ENCODE measurements at regions not wholly inside any gene's neighbourhood (a gene's known extent, or its start where the extent isn't known, plus 50 kb on each side); places are given as distances from the start of the nearest gene placed in this dataset.

GRCh38 chr20:52684176-52684575 lies 288.0 kb upstream of the TSHZ2 start:
- Histone ChIP-seq H3K27ac (ENCODE audit: low read length) (no peak overlapping the region), H4K20me1 (ENCODE audit: insufficient read depth, low read length) (no peaks in the 10 kb centered on the region), H2AFZ (ENCODE audit: low read depth, low read length) (no peak overlapping the region), H3K9me3 (ENCODE audit: insufficient read depth, low read length, severe bottlenecking) (no peaks in the 10 kb centered on the region), H3K9ac (ENCODE audit: low read depth, low read length) (no peak overlapping the region), H3K4me3 (ENCODE audit: low read depth in 1 of 2, low read length in 2 of 2) (no peak overlapping the region), H3K4me2 (ENCODE audit: insufficient read depth, low read length) (no peak overlapping the region), H3K79me2 (ENCODE audit: insufficient read depth, low read length) (no peaks in the 10 kb centered on the region), H3K36me3 (ENCODE audit: insufficient read depth, low read length) (no peaks in the 10 kb centered on the region), H3K27me3 (ENCODE audit: insufficient read depth, low read length, poor library complexity) (peaks cover 16% of the 10 kb centered on the region), H3K4me1 (ENCODE audit: insufficient read depth, low read length) (no peaks in the 10 kb centered on the region)
- TF ChIP-seq, protein P1, sequence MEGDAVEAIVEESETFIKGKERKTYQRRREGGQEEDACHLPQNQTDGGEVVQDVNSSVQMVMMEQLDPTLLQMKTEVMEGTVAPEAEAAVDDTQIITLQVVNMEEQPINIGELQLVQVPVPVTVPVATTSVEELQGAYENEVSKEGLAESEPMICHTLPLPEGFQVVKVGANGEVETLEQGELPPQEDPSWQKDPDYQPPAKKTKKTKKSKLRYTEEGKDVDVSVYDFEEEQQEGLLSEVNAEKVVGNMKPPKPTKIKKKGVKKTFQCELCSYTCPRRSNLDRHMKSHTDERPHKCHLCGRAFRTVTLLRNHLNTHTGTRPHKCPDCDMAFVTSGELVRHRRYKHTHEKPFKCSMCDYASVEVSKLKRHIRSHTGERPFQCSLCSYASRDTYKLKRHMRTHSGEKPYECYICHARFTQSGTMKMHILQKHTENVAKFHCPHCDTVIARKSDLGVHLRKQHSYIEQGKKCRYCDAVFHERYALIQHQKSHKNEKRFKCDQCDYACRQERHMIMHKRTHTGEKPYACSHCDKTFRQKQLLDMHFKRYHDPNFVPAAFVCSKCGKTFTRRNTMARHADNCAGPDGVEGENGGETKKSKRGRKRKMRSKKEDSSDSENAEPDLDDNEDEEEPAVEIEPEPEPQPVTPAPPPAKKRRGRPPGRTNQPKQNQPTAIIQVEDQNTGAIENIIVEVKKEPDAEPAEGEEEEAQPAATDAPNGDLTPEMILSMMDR (IDR thresholded peaks at IDR 0.05; ENCODE audit: borderline replicate concordance, extremely low read depth, low read length, poor library complexity, severe bottlenecking), result no peak
- TF ChIP-seq EZH2 (IDR thresholded peaks at IDR 0.05; ENCODE audit: borderline replicate concordance, low read depth, low read length, severe bottlenecking), result no peak
- ATAC-seq (ENCODE audit: insufficient read depth, low read depth) (no peak), DNase-seq (no peak)

GRCh38 chr20:52683761-52684160 lies 288.4 kb upstream of the TSHZ2 start:
- no peaks in the 10 kb centered on the region for H3K36me3 ChIP-seq (ENCODE audit: insufficient read depth, low read length)
- no peak overlapping the region for H2AFZ ChIP-seq (ENCODE audit: low read depth, low read length)
- no peak overlapping the region for H3K27ac ChIP-seq (ENCODE audit: low read length)
- H3K79me2 ChIP-seq (ENCODE audit: insufficient read depth, low read length), result no peaks in the 10 kb centered on the region
- H3K9me3 ChIP-seq (ENCODE audit: insufficient read depth, low read length, severe bottlenecking), result no peaks in the 10 kb centered on the region
- peaks cover 20% of the 10 kb centered on the region for H3K27me3 ChIP-seq (ENCODE audit: insufficient read depth, low read length, poor library complexity)
- no peaks in the 10 kb centered on the region for H4K20me1 ChIP-seq (ENCODE audit: insufficient read depth, low read length)
- no peak overlapping the region for H3K4me2 ChIP-seq (ENCODE audit: insufficient read depth, low read length)
- TF ChIP-seq, protein P1 (IDR thresholded peaks at IDR 0.05; ENCODE audit: borderline replicate concordance, extremely low read depth, low read length, poor library complexity, severe bottlenecking), result no peak
- no peak for TF ChIP-seq EZH2 (IDR thresholded peaks at IDR 0.05; ENCODE audit: borderline replicate concordance, low read depth, low read length, severe bottlenecking)
- H3K4me3 ChIP-seq (ENCODE audit: low read depth in 1 of 2, low read length in 2 of 2), result no peak overlapping the region
- ATAC-seq (ENCODE audit: insufficient read depth, low read depth), result no peak
- H3K4me1 ChIP-seq (ENCODE audit: insufficient read depth, low read length), result no peaks in the 10 kb centered on the region
- no peak overlapping the region for H3K9ac ChIP-seq (ENCODE audit: low read depth, low read length)
- no peak for DNase-seq

DNA sequence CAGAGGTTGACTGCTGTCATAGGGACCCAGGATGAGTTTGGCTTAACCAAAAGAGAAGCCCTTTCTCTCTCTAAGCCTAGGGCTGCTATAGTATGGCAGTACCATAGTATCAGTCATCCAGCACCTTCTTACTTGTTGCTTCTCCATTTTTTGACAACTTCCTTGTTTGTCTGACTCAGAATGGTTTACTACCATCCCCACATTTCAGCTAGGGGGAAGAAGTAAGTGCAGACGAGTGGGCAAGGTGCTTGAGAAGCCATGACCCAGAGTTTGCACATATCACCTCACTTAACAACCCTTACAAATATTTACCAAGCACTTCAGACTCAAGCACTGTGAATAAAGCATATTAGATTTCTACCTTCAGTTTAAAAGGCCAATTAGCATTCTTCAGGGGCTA lies 289.9 kb upstream of the TSHZ2 start:
- peaks cover 30% of the 10 kb centered on the region for H3K27me3 ChIP-seq (ENCODE audit: insufficient read depth, low read length, poor library complexity)
- H3K4me3 ChIP-seq (ENCODE audit: low read depth in 1 of 2, low read length in 2 of 2), result no peak overlapping the region
- TF ChIP-seq EZH2 (IDR thresholded peaks at IDR 0.05; ENCODE audit: borderline replicate concordance, low read depth, low read length, severe bottlenecking), result no peak
- no peaks in the 10 kb centered on the region for H3K9me3 ChIP-seq (ENCODE audit: insufficient read depth, low read length, severe bottlenecking)
- no peak overlapping the region for H3K27ac ChIP-seq (ENCODE audit: low read length)
- H3K79me2 ChIP-seq (ENCODE audit: insufficient read depth, low read length), result no peaks in the 10 kb centered on the region
- H3K9ac ChIP-seq (ENCODE audit: low read depth, low read length), result no peak overlapping the region
- DNase-seq (no peak), ATAC-seq (ENCODE audit: insufficient read depth, low read depth) (no peak)
- no peak overlapping the region for H3K4me2 ChIP-seq (ENCODE audit: insufficient read depth, low read length)
- H2AFZ ChIP-seq (ENCODE audit: low read depth, low read length), result no peak overlapping the region
- H3K4me1 ChIP-seq (ENCODE audit: insufficient read depth, low read length), result no peaks in the 10 kb centered on the region
- no peaks in the 10 kb centered on the region for H3K36me3 ChIP-seq (ENCODE audit: insufficient read depth, low read length)
- no peaks in the 10 kb centered on the region for H4K20me1 ChIP-seq (ENCODE audit: insufficient read depth, low read length)

GRCh38 chr20:52681288-52681687 lies 290.9 kb upstream of the TSHZ2 start:
- no peaks in the 10 kb centered on the region for H3K9me3 ChIP-seq (ENCODE audit: insufficient read depth, low read length, severe bottlenecking)
- no peak for TF ChIP-seq EZH2 (IDR thresholded peaks at IDR 0.05; ENCODE audit: borderline replicate concordance, low read depth, low read length, severe bottlenecking)
- TF ChIP-seq, protein P1 (IDR thresholded peaks at IDR 0.05; ENCODE audit: borderline replicate concordance, extremely low read depth, low read length, poor library complexity, severe bottlenecking), result no peak
- H3K79me2 ChIP-seq (ENCODE audit: insufficient read depth, low read length), result no peaks in the 10 kb centered on the region
- ATAC-seq (ENCODE audit: insufficient read depth, low read depth), result no peak
- peaks cover 30% of the 10 kb centered on the region for H3K27me3 ChIP-seq (ENCODE audit: insufficient read depth, low read length, poor library complexity)
- H3K4me2 ChIP-seq (ENCODE audit: insufficient read depth, low read length), result no peak overlapping the region
- H2AFZ ChIP-seq (ENCODE audit: low read depth, low read length), result no peak overlapping the region
- H3K4me3 ChIP-seq (ENCODE audit: low read depth in 1 of 2, low read length in 2 of 2), result no peak overlapping the region
- H3K4me1 ChIP-seq (ENCODE audit: insufficient read depth, low read length), result no peaks in the 10 kb centered on the region
- H3K27ac ChIP-seq (ENCODE audit: low read length), result no peak overlapping the region
- no peak overlapping the region for H3K9ac ChIP-seq (ENCODE audit: low read depth, low read length)
- no peaks in the 10 kb centered on the region for H4K20me1 ChIP-seq (ENCODE audit: insufficient read depth, low read length)
- no peak for DNase-seq
- no peaks in the 10 kb centered on the region for H3K36me3 ChIP-seq (ENCODE audit: insufficient read depth, low read length)
